GM23338 (cell line): ENCODE measurements at regions not wholly inside any gene's neighbourhood (a gene's known extent, or its start where the extent isn't known, plus 50 kb on each side); places are given as distances from the start of the nearest gene placed in this dataset.
A peak's percentile ranks its signal among the peaks of the same experiment; 100 is the strongest.

Source experiments
- ATAC-seq: fragments of 200-7000 bp; cut with Tn5 transposase; 3 replicates; pipeline ENCODE4 v1.9.1; 2020
- DNase-seq: peaks from one replicate; pipeline ENCODE4 v3.0.0-alpha.2; 2015; ENCODE audit warnings: low spot score
- H2AFZ ChIP-seq: fragments of 200-600 bp; sonication (generic); 2 replicates; pipeline ENCODE4 v1.8.0; 2016; ENCODE audit warnings: antibody characterized with exemption, mild to moderate bottlenecking, moderate library complexity
- H3F3A ChIP-seq: fragments of 200-600 bp; sonication (generic); replicated peaks from 2 replicates; pipeline ENCODE4 v1.8.0; 2017; ENCODE audit warnings: antibody characterized with exemption, mixed run types, low read depth
- H3K27ac ChIP-seq: fragments of 200-600 bp; sonication (generic); 2 replicates; pipeline ENCODE4 v1.6.1; 2016; ENCODE audit warnings: low read depth
- H3K27me3 ChIP-seq: fragments of 200-600 bp; sonication (generic); 2 replicates; pipeline ENCODE4 v1.8.0; 2016; ENCODE audit warnings: mild to moderate bottlenecking, mixed run types, moderate library complexity; ENCODE audit not compliant: insufficient read depth
- H3K36me3 ChIP-seq: fragments of 200-600 bp; sonication (generic); 2 replicates; pipeline ENCODE4 v1.8.0; 2016; ENCODE audit warnings: mild to moderate bottlenecking; ENCODE audit not compliant: insufficient read depth
- H3K4me1 ChIP-seq: fragments of 200-600 bp; sonication (generic); 2 replicates; pipeline ENCODE4 v1.8.0; 2016; ENCODE audit warnings: mild to moderate bottlenecking, moderate library complexity; ENCODE audit not compliant: insufficient read depth
- H3K4me2 ChIP-seq: fragments of 200-600 bp; sonication (generic); 2 replicates; pipeline ENCODE4 v1.7.1; 2017; ENCODE audit warnings: mixed run types
- H3K4me3 ChIP-seq: fragments of 200-600 bp; sonication (generic); 2 replicates; pipeline ENCODE4 v1.6.1; 2016; ENCODE audit warnings: mixed run types
- H3K79me2 ChIP-seq: fragments of 200-600 bp; sonication (generic); replicated peaks from 2 replicates; pipeline ENCODE4 v1.8.0; 2017; ENCODE audit warnings: mild to moderate bottlenecking; ENCODE audit not compliant: insufficient read depth
- H3K9me2 ChIP-seq: fragments of 200-600 bp; sonication (generic); 2 replicates; pipeline ENCODE4 v1.8.0; 2017; ENCODE audit not compliant: insufficient read depth
- H4K20me1 ChIP-seq: fragments of 200-600 bp; sonication (generic); replicated peaks from 2 replicates; pipeline ENCODE4 v1.8.0; 2017; ENCODE audit warnings: mild to moderate bottlenecking; ENCODE audit not compliant: insufficient read depth
- H3K27ac Mint-ChIP-seq: 2 replicates; pipeline ENCODE4 v1.8.0; 2020; ENCODE audit warnings: inconsistent platforms, mild to moderate bottlenecking, moderate library complexity, mixed read lengths
- H3K27me3 Mint-ChIP-seq: 3 replicates; pipeline ENCODE4 v1.8.0; 2022; ENCODE audit warnings: low read depth, mild to moderate bottlenecking, moderate library complexity, mixed read lengths, inconsistent platforms; ENCODE audit not compliant: insufficient read depth, poor library complexity
- H3K36me3 Mint-ChIP-seq: 3 replicates; pipeline ENCODE4 v1.8.0; 2021; ENCODE audit warnings: low read depth, mild to moderate bottlenecking, inconsistent platforms, moderate library complexity, mixed read lengths
- H3K4me1 Mint-ChIP-seq: 3 replicates; pipeline ENCODE4 v1.8.0; 2020; ENCODE audit warnings: mild to moderate bottlenecking, inconsistent platforms, mixed read lengths
- H3K4me3 Mint-ChIP-seq: 3 replicates; pipeline ENCODE4 v1.8.0; 2021; ENCODE audit warnings: moderate library complexity, mild to moderate bottlenecking, inconsistent platforms, mixed read lengths
- H3K9me3 Mint-ChIP-seq: 3 replicates; pipeline ENCODE4 v1.8.0; 2020; ENCODE audit warnings: moderate library complexity, mild to moderate bottlenecking, inconsistent platforms, mixed read lengths
- CTCF ChIP-seq, 2 experiments: fragments of 200-600 bp in 1 of 2; sonication (generic) in 1 of 2; conservative IDR thresholded peaks; 2 replicates each; pipeline versions ENCODE4 v1.5.1 to v1.6.1; 2016 to 2017; ENCODE audit warnings: antibody characterized with exemption in 2 of 2, low read depth in 2 of 2, mild to moderate bottlenecking in 2 of 2, moderate library complexity in 1 of 2
- ZNF331 ChIP-seq: fragments of 250-450 bp; sonication (Bioruptor Pico); IDR thresholded peaks from 2 replicates; pipeline ENCODE4 v1.5.0; 2020; ENCODE audit warnings: low read depth, mild to moderate bottlenecking, moderate library complexity
- TF ChIP-seq, protein P1 (sequence below): fragments of 250-450 bp; sonication (Bioruptor Pico); IDR thresholded peaks from 2 replicates; pipeline ENCODE4 v1.5.0; 2020; ENCODE audit warnings: mild to moderate bottlenecking, moderate library complexity

DNA sequence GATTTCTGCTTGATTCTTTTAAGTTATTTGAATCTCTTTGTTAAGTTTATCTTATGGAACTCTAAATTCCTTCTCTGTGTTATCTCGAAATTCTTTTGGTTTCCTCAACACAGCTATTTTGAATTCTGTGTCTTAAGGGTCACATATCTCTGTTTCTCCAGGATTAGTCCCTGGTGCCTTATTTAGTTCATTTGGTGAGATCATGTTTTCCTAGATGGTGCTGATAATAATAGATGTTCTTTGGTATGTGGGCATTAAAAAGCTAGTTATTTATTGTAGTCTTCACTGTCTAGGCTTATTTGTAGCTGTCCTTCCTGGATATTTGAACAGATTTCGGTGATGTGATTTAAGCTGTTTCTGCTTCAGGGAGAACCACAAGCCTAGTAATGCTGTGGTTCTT lies 615.6 kb upstream of the NECTIN3 start (continued):
- TF ChIP-seq, protein P1, sequence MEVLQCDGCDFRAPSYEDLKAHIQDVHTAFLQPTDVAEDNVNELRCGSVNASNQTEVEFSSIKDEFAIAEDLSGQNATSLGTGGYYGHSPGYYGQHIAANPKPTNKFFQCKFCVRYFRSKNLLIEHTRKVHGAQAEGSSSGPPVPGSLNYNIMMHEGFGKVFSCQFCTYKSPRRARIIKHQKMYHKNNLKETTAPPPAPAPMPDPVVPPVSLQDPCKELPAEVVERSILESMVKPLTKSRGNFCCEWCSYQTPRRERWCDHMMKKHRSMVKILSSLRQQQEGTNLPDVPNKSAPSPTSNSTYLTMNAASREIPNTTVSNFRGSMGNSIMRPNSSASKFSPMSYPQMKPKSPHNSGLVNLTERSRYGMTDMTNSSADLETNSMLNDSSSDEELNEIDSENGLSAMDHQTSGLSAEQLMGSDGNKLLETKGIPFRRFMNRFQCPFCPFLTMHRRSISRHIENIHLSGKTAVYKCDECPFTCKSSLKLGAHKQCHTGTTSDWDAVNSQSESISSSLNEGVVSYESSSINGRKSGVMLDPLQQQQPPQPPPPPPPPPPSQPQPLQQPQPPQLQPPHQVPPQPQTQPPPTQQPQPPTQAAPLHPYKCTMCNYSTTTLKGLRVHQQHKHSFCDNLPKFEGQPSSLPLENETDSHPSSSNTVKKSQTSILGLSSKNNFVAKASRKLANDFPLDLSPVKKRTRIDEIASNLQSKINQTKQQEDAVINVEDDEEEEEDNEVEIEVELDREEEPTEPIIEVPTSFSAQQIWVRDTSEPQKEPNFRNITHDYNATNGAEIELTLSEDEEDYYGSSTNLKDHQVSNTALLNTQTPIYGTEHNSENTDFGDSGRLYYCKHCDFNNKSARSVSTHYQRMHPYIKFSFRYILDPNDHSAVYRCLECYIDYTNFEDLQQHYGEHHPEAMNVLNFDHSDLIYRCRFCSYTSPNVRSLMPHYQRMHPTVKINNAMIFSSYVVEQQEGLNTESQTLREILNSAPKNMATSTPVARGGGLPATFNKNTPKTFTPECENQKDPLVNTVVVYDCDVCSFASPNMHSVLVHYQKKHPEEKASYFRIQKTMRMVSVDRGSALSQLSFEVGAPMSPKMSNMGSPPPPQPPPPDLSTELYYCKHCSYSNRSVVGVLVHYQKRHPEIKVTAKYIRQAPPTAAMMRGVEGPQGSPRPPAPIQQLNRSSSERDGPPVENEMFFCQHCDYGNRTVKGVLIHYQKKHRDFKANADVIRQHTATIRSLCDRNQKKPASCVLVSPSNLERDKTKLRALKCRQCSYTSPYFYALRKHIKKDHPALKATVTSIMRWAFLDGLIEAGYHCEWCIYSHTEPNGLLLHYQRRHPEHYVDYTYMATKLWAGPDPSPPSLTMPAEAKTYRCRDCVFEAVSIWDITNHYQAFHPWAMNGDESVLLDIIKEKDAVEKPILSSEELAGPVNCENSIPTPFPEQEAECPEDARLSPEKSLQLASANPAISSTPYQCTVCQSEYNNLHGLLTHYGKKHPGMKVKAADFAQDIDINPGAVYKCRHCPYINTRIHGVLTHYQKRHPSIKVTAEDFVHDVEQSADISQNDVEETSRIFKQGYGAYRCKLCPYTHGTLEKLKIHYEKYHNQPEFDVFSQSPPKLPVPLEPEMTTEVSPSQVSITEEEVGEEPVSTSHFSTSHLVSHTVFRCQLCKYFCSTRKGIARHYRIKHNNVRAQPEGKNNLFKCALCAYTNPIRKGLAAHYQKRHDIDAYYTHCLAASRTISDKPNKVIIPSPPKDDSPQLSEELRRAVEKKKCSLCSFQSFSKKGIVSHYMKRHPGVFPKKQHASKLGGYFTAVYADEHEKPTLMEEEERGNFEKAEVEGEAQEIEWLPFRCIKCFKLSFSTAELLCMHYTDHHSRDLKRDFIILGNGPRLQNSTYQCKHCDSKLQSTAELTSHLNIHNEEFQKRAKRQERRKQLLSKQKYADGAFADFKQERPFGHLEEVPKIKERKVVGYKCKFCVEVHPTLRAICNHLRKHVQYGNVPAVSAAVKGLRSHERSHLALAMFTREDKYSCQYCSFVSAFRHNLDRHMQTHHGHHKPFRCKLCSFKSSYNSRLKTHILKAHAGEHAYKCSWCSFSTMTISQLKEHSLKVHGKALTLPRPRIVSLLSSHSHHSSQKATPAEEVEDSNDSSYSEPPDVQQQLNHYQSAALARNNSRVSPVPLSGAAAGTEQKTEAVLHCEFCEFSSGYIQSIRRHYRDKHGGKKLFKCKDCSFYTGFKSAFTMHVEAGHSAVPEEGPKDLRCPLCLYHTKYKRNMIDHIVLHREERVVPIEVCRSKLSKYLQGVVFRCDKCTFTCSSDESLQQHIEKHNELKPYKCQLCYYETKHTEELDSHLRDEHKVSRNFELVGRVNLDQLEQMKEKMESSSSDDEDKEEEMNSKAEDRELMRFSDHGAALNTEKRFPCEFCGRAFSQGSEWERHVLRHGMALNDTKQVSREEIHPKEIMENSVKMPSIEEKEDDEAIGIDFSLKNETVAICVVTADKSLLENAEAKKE (CRISPR knock-in tag): no peak

DNA sequence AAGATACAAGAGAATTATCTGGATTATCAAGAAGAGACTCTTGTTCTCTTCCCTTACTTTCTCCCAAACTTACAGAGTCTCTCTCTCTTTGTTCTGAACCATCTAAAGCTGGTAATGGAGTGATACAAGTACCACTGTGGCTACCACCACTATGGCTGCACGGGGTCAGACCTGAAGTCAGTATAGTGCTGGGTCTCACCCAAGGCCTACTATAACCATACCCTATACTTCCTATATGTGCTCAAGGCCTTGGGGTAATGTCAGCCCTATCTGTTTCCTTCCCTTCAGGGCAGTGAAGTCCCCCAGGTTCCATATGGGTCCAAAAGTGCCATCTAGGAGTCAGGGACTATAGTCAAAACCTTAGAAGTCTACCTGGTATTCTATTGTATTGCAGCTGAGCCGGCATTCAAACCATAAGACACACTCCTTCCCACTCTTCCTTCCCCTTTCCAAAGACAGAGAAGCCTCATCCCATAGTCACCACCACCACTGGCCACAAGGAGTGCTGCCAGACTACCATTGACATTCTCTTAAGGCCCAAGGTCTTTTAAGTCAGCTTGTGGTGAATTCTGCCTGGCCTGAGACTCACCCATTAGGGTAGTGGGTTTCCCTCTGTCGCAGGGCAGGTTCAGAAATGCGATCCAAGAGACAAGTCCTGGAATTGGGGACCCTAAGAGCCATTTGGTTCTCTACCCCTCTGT lies 615.0 kb upstream of the NECTIN3 start:
- no peak overlapping the region for H3K27ac Mint-ChIP-seq
- Histone ChIP-seq H3K4me3 (no peak overlapping the region), H3K27me3 (no peaks in the 10 kb centered on the region), H3K4me2 (no peak overlapping the region), H3K79me2 (no peaks in the 10 kb centered on the region), H3K4me1 (no peaks in the 10 kb centered on the region), H2AFZ (no peak overlapping the region), H3K27ac (no peak overlapping the region), H4K20me1 (no peaks in the 10 kb centered on the region), H3K36me3 (no peaks in the 10 kb centered on the region), H3K9me2 (peaks cover 13% of the 10 kb centered on the region; the same call in 1 of the 2 replicates), H3F3A (no peaks in the 10 kb centered on the region)
- H3K9me3 Mint-ChIP-seq: peaks cover 14% of the 10 kb centered on the region
- H3K27me3 Mint-ChIP-seq: no peaks in the 10 kb centered on the region
- no peaks in the 10 kb centered on the region; the same call in 2 of the 3 replicates for H3K4me1 Mint-ChIP-seq
- H3K4me3 Mint-ChIP-seq: no peak overlapping the region
- ATAC-seq (no peak; the same call in 2 of the 3 replicates), DNase-seq (no peak)
- peak; percentile 39 to 50; a peak in 3 of 4 replicates for TF ChIP-seq CTCF (conservative IDR thresholded peaks at IDR 0.05; ENCODE audit: low read depth in 2 of 2)
- no peak for TF ChIP-seq ZNF331 (CRISPR knock-in tag)
- peaks cover 25% of the 10 kb centered on the region for H3K36me3 Mint-ChIP-seq
